Liver (tissue), 3 donors: ENCODE measurements at regions not wholly inside any gene's neighbourhood (a gene's known extent, or its start where the extent isn't known, plus 50 kb on each side); places are given as distances from the start of the nearest gene placed in this dataset.

Source experiments
- FOXA1 ChIP-seq: IDR thresholded peaks from 2 replicates; pipeline ENCODE4 v1.6.1; 2016; ENCODE audit warnings: antibody characterized with exemption
- GABPA ChIP-seq, 2 donors: IDR thresholded peaks in 1 of 2; conservative IDR thresholded peaks in 1 of 2; 2 replicates each; pipeline ENCODE4 v1.6.1; 2016; ENCODE audit warnings: antibody characterized with exemption in 2 of 2, mild to moderate bottlenecking in 1 of 2, moderate library complexity in 1 of 2
- NR2F2 ChIP-seq: IDR thresholded peaks from 2 replicates; pipeline ENCODE4 v1.6.1; 2016; ENCODE audit warnings: antibody characterized with exemption
- RAD21 ChIP-seq, 2 donors: IDR thresholded peaks; 2 replicates each; pipeline ENCODE4 v1.6.1; 2016; ENCODE audit warnings: antibody characterized with exemption in 2 of 2, mild to moderate bottlenecking in 2 of 2
- RXRA ChIP-seq, 2 donors: IDR thresholded peaks; 2 replicates each; pipeline ENCODE4 v1.6.1; 2017 to 2018; ENCODE audit warnings: antibody characterized with exemption in 2 of 2, mild to moderate bottlenecking in 1 of 2
- SP1 ChIP-seq: IDR thresholded peaks from 2 replicates; pipeline ENCODE4 v1.6.1; 2018; ENCODE audit warnings: antibody characterized with exemption, mild to moderate bottlenecking
- TAF1 ChIP-seq: conservative IDR thresholded peaks from 2 replicates; pipeline ENCODE4 v1.6.1; 2016; ENCODE audit warnings: antibody characterized with exemption, mild to moderate bottlenecking
- YY1 ChIP-seq: IDR thresholded peaks from 2 replicates; pipeline ENCODE4 v1.6.1; 2016; ENCODE audit warnings: antibody characterized with exemption, mild to moderate bottlenecking
- TF ChIP-seq, protein P1 (sequence below): IDR thresholded peaks from 2 replicates; pipeline ENCODE4 v1.6.1; 2016; ENCODE audit warnings: antibody characterized with exemption, mild to moderate bottlenecking
- TF ChIP-seq, protein P2 (sequence below): fragments of 150-350 bp; IDR thresholded peaks from 2 replicates; pipeline ENCODE4 v1.5.1; 2017; ENCODE audit warnings: improper control_type of control experiment, low read depth, low read length; ENCODE audit not compliant: missing input control
- TF ChIP-seq, protein P3 (sequence below): IDR thresholded peaks from 2 replicates; pipeline ENCODE4 v1.6.1; 2016; ENCODE audit warnings: antibody characterized with exemption
- TF ChIP-seq, protein P4 (sequence below): IDR thresholded peaks from 2 replicates; pipeline ENCODE4 v1.6.1; 2016; ENCODE audit warnings: antibody characterized with exemption
- donor health status: healthy.
- donor health status: healthy.

DNA sequence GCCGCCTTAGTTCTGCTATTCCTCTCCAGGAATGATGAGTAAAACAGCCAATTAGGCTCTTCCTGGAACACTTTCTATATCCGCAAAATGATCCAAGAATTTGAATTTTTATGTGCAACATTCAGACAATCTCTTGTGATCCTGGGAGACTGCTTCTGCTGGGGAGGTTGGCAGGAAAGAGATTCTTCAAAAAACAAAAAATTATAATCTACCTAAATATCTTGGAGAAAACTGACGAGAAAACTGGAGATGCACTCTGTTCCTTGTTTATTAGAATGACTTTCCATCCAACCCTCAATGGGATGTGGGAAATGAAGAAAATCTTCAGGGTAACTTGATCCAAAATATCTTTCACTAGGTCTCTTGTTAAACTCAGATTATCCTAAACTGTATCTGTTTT, 346.3 kb upstream of the UBE2E2 start:
- TF ChIP-seq, protein P1, sequence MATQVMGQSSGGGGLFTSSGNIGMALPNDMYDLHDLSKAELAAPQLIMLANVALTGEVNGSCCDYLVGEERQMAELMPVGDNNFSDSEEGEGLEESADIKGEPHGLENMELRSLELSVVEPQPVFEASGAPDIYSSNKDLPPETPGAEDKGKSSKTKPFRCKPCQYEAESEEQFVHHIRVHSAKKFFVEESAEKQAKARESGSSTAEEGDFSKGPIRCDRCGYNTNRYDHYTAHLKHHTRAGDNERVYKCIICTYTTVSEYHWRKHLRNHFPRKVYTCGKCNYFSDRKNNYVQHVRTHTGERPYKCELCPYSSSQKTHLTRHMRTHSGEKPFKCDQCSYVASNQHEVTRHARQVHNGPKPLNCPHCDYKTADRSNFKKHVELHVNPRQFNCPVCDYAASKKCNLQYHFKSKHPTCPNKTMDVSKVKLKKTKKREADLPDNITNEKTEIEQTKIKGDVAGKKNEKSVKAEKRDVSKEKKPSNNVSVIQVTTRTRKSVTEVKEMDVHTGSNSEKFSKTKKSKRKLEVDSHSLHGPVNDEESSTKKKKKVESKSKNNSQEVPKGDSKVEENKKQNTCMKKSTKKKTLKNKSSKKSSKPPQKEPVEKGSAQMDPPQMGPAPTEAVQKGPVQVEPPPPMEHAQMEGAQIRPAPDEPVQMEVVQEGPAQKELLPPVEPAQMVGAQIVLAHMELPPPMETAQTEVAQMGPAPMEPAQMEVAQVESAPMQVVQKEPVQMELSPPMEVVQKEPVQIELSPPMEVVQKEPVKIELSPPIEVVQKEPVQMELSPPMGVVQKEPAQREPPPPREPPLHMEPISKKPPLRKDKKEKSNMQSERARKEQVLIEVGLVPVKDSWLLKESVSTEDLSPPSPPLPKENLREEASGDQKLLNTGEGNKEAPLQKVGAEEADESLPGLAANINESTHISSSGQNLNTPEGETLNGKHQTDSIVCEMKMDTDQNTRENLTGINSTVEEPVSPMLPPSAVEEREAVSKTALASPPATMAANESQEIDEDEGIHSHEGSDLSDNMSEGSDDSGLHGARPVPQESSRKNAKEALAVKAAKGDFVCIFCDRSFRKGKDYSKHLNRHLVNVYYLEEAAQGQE, result no peak
- TF ChIP-seq, protein P2, sequence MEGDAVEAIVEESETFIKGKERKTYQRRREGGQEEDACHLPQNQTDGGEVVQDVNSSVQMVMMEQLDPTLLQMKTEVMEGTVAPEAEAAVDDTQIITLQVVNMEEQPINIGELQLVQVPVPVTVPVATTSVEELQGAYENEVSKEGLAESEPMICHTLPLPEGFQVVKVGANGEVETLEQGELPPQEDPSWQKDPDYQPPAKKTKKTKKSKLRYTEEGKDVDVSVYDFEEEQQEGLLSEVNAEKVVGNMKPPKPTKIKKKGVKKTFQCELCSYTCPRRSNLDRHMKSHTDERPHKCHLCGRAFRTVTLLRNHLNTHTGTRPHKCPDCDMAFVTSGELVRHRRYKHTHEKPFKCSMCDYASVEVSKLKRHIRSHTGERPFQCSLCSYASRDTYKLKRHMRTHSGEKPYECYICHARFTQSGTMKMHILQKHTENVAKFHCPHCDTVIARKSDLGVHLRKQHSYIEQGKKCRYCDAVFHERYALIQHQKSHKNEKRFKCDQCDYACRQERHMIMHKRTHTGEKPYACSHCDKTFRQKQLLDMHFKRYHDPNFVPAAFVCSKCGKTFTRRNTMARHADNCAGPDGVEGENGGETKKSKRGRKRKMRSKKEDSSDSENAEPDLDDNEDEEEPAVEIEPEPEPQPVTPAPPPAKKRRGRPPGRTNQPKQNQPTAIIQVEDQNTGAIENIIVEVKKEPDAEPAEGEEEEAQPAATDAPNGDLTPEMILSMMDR, result no peak
- TF ChIP-seq GABPA (IDR thresholded peaks at IDR 0.05 in 1 of 2, conservative IDR thresholded peaks at IDR 0.05 in 1 of 2) (no peak), YY1 (no peak), NR2F2 (no peak), FOXA1 (no peak), TAF1 (no peak), RAD21 (IDR thresholded peaks at IDR 0.05) (no peak), RXRA (IDR thresholded peaks at IDR 0.05) (no peak), SP1 (no peak)
- TF ChIP-seq, protein P3, sequence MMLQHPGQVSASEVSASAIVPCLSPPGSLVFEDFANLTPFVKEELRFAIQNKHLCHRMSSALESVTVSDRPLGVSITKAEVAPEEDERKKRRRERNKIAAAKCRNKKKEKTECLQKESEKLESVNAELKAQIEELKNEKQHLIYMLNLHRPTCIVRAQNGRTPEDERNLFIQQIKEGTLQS, result no peak
- TF ChIP-seq, protein P4, sequence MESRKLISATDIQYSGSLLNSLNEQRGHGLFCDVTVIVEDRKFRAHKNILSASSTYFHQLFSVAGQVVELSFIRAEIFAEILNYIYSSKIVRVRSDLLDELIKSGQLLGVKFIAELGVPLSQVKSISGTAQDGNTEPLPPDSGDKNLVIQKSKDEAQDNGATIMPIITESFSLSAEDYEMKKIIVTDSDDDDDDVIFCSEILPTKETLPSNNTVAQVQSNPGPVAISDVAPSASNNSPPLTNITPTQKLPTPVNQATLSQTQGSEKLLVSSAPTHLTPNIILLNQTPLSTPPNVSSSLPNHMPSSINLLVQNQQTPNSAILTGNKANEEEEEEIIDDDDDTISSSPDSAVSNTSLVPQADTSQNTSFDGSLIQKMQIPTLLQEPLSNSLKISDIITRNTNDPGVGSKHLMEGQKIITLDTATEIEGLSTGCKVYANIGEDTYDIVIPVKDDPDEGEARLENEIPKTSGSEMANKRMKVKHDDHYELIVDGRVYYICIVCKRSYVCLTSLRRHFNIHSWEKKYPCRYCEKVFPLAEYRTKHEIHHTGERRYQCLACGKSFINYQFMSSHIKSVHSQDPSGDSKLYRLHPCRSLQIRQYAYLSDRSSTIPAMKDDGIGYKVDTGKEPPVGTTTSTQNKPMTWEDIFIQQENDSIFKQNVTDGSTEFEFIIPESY, result no peak
